Colonic mucosa (tissue), 4 donors: ENCODE measurements at regions not wholly inside any gene's neighbourhood (a gene's known extent, or its start where the extent isn't known, plus 50 kb on each side); places are given as distances from the start of the nearest gene placed in this dataset.
"Not testable (repeated sequence)": the region's sequence is repeated elsewhere in the genome, so short reads cannot be mapped to it uniquely, and the experiment has no call there.

Source experiments
- DNase-seq: peaks from one replicate; pipeline ENCODE4 v3.0.0-alpha.2; 2020
- H3K27ac ChIP-seq: fragments of 200-600 bp; one replicate; pipeline ENCODE4 v1.8.0; 2021
- H3K27me3 ChIP-seq: fragments of 200-600 bp; one replicate; pipeline ENCODE4 v1.8.0; 2021
- H3K36me3 ChIP-seq: fragments of 200-600 bp; one replicate; pipeline ENCODE4 v1.8.0; 2021
- H3K4me1 ChIP-seq: fragments of 200-600 bp; one replicate; pipeline ENCODE4 v1.8.0; 2021; ENCODE audit warnings: mild to moderate bottlenecking
- H3K4me3 ChIP-seq: fragments of 200-600 bp; one replicate; pipeline ENCODE4 v1.8.0; 2021
- H3K9ac ChIP-seq, 2 donors: one replicate each; pipeline ENCODE4 v1.7.0; 2013; ENCODE audit warnings: control low read depth in 2 of 2, low read depth in 2 of 2, low read length in 2 of 2
- H3K9me3 ChIP-seq: fragments of 200-600 bp; one replicate; pipeline ENCODE4 v1.8.0; 2021
- intact Hi-C: fragments of 100-400 bp; cut with DNase I; formaldehyde crosslinking; loops from one replicate; pipeline ENCODE4 v1.14.1; 2022
- TF ChIP-seq, protein P1 (sequence below): fragments of 200-600 bp; IDR thresholded peaks from one replicate; pipeline ENCODE4 v1.8.0; 2022; ENCODE audit warnings: antibody characterized with exemption, mild to moderate bottlenecking
- donor health status: healthy.
- donor health status: DM: no; HTN: no; CAD: no.
- donor health status: DM: no; HTN: no; CAD: no.

DNA sequence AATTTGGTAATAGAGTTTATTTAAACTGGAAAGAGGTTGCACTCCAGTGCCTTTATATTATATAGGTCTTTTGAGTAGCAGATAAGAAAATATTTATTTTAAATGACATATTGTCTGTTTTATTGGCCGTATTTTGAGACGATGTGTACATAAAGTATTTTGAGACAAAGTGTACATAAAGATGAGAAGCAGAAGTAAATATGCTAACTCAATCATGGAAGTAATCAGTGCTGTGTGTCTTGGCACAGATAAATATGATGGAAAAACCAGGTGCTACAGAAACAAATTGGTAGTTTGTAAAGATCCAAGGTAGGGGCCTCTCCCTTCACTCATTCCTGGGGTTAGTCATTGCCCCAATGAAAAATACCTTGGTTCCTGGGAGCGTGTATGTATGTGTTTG is 382.9 kb downstream of the DSEL start:
- Histone ChIP-seq H3K36me3 (no peaks in the 10 kb centered on the region), H3K27ac (no peak overlapping the region), H3K4me1 (no peaks in the 10 kb centered on the region), H3K9ac (no peak overlapping the region), H3K9me3 (no peaks in the 10 kb centered on the region), H3K27me3 (no peaks in the 10 kb centered on the region), H3K4me3 (no peak overlapping the region)
- no peak for DNase-seq
- TF ChIP-seq, protein P1, sequence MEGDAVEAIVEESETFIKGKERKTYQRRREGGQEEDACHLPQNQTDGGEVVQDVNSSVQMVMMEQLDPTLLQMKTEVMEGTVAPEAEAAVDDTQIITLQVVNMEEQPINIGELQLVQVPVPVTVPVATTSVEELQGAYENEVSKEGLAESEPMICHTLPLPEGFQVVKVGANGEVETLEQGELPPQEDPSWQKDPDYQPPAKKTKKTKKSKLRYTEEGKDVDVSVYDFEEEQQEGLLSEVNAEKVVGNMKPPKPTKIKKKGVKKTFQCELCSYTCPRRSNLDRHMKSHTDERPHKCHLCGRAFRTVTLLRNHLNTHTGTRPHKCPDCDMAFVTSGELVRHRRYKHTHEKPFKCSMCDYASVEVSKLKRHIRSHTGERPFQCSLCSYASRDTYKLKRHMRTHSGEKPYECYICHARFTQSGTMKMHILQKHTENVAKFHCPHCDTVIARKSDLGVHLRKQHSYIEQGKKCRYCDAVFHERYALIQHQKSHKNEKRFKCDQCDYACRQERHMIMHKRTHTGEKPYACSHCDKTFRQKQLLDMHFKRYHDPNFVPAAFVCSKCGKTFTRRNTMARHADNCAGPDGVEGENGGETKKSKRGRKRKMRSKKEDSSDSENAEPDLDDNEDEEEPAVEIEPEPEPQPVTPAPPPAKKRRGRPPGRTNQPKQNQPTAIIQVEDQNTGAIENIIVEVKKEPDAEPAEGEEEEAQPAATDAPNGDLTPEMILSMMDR = no peak
- intact Hi-C loops = no loop called here

DNA sequence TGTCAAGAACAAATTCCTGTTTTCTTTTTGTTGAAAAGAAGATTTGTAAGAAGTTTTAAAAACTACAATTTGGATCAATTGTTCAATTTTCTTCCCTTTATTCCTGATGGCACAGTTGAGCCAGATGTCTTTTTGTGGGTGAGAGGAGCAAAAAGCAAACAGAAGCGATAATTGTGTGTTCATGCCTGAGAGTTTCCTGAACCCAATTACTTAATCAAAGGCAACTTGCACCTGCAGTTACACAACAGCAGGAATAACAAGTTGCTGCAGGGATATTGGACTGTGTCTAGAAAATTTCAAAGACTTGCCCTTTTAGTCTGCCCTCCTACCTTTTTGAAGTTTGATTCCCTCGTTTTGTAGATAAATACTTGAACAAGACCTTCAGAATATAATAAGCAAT is 383.6 kb downstream of the DSEL start:
- intact Hi-C loops = no loop called here
- Histone ChIP-seq H3K4me1 (no peaks in the 10 kb centered on the region), H3K4me3 (no peak overlapping the region), H3K36me3 (no peaks in the 10 kb centered on the region), H3K9me3 (no peaks in the 10 kb centered on the region), H3K27ac (no peak overlapping the region), H3K9ac (no peak overlapping the region), H3K27me3 (no peaks in the 10 kb centered on the region)
- DNase-seq = no peak
- TF ChIP-seq, protein P1 = no peak

GRCh38 chr18:67131498-67131897 is 385.0 kb downstream of the DSEL start:
- H3K36me3 ChIP-seq = no peaks in the 10 kb centered on the region
- no peak overlapping the region for H3K4me3 ChIP-seq
- no peak for DNase-seq
- H3K9ac ChIP-seq = no peak overlapping the region
- H3K27me3 ChIP-seq = no peaks in the 10 kb centered on the region
- TF ChIP-seq, protein P1 = no peak
- no peaks in the 10 kb centered on the region for H3K9me3 ChIP-seq
- intact Hi-C loops = no loop called here
- no peak overlapping the region for H3K27ac ChIP-seq
- no peaks in the 10 kb centered on the region for H3K4me1 ChIP-seq

- DNase-seq, H3K9ac ChIP-seq, intact Hi-C loops, H3K27ac ChIP-seq, H3K4me1 ChIP-seq, H3K27me3 ChIP-seq, H3K36me3 ChIP-seq, H3K4me3 ChIP-seq, H3K9me3 ChIP-seq: not testable (repeated sequence)
Observed at GRCh38 chr18:67126751-67127150, 389.8 kb downstream of the DSEL start.

- H3K9me3 ChIP-seq = no peaks in the 10 kb centered on the region
- no peak overlapping the region for H3K9ac ChIP-seq
- no peaks in the 10 kb centered on the region for H3K27me3 ChIP-seq
- DNase-seq = no peak
- intact Hi-C loops = no loop called here
- no peaks in the 10 kb centered on the region for H3K36me3 ChIP-seq
- TF ChIP-seq, protein P1 = no peak
- no peaks in the 10 kb centered on the region for H3K4me1 ChIP-seq
- no peak overlapping the region for H3K27ac ChIP-seq
- H3K4me3 ChIP-seq = no peak overlapping the region
Observed at GRCh38 chr18:67123901-67124300, 392.6 kb downstream of the DSEL start.

DNA sequence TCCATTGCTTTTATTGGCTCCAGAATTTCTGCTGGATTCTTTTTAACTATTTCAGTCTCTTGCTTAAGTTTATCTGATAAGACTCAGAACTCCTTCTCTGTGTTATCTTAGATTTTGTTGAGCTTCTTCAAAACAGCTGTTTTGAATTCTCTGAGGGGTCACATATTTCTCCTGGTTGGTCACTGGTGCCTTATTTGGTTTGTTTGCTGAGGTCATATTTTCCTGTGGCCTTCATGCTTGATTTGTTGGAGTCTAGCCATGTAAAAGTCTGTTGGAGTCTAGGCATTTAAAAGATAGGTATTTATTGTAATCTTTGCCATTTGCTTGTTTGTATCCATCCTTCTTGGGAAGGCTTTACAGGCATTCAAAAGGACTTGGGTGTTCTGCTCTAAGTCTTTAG is 398.7 kb downstream of the DSEL start:
- H3K9me3 ChIP-seq = no peaks in the 10 kb centered on the region
- DNase-seq = no peak
- no peak overlapping the region for H3K9ac ChIP-seq
- TF ChIP-seq, protein P1 = no peak
- no peaks in the 10 kb centered on the region for H3K36me3 ChIP-seq
- no peaks in the 10 kb centered on the region for H3K27me3 ChIP-seq
- no peaks in the 10 kb centered on the region for H3K4me1 ChIP-seq
- intact Hi-C loops = no loop called here
- no peak overlapping the region for H3K27ac ChIP-seq
- H3K4me3 ChIP-seq = no peak overlapping the region
